Activated T-cell treated with anti-CD3 and anti-CD28 coated beads, Interleukin-2, amount 50 U/mL, for 24 hours (primary cell): ENCODE measurements at regions not wholly inside any gene's neighbourhood (a gene's known extent, or its start where the extent isn't known, plus 50 kb on each side); places are given as distances from the start of the nearest gene placed in this dataset.
"Not testable (repeated sequence)": the region's sequence is repeated elsewhere in the genome, so short reads cannot be mapped to it uniquely, and the experiment has no call there.

ENCODE experiments used
- DNase-seq: peaks from one replicate; pipeline ENCODE4 v3.0.0-alpha.2; 2020
- H3K27ac Mint-ChIP-seq: 2 replicates; pipeline ENCODE4 v1.8.0; 2020; ENCODE audit warnings: mild to moderate bottlenecking, mixed read lengths
- H3K27me3 Mint-ChIP-seq: 2 replicates; pipeline ENCODE4 v1.8.0; 2020; ENCODE audit warnings: mixed read lengths
- H3K36me3 Mint-ChIP-seq: 2 replicates; pipeline ENCODE4 v1.8.0; 2020; ENCODE audit warnings: low read depth, mixed read lengths
- H3K4me1 Mint-ChIP-seq: 2 replicates; pipeline ENCODE4 v1.8.0; 2020; ENCODE audit warnings: low read depth, mixed read lengths
- H3K4me3 Mint-ChIP-seq: 2 replicates; pipeline ENCODE4 v1.8.0; 2020; ENCODE audit warnings: mild to moderate bottlenecking, moderate library complexity, mixed read lengths
- H3K9me3 Mint-ChIP-seq: 2 replicates; pipeline ENCODE4 v1.8.0; 2020; ENCODE audit warnings: mixed read lengths

- Mint-ChIP-seq H3K4me1 (no peaks in the 10 kb centered on the region), H3K27ac (no peak overlapping the region), H3K36me3 (no peaks in the 10 kb centered on the region), H3K4me3 (no peak overlapping the region), H3K27me3 (no peaks in the 10 kb centered on the region), H3K9me3 (no peaks in the 10 kb centered on the region)
- DNase-seq: no peak
Observed at GRCh38 chr21:20902998-20903397, 95.2 kb upstream of the NCAM2 start.

- H3K9me3 Mint-ChIP-seq, H3K27ac Mint-ChIP-seq, H3K4me1 Mint-ChIP-seq, DNase-seq, H3K4me3 Mint-ChIP-seq, H3K27me3 Mint-ChIP-seq, H3K36me3 Mint-ChIP-seq: not testable (repeated sequence)
Observed at GRCh38 chr21:20927555-20927954, 70.7 kb upstream of the NCAM2 start.

- no peaks in the 10 kb centered on the region for H3K9me3 Mint-ChIP-seq
- H3K36me3 Mint-ChIP-seq: no peaks in the 10 kb centered on the region
Observed at GRCh38 chr21:20942523-20942922, 55.7 kb upstream of the NCAM2 start.

GRCh38 chr21:20943561-20943997 lies 54.6 kb upstream of the NCAM2 start:
- H3K27ac Mint-ChIP-seq: no peak overlapping the region
- no peak for DNase-seq
- no peaks in the 10 kb centered on the region for H3K9me3 Mint-ChIP-seq
- no peaks in the 10 kb centered on the region for H3K27me3 Mint-ChIP-seq
- no peak overlapping the region for H3K4me3 Mint-ChIP-seq
- H3K36me3 Mint-ChIP-seq: no peaks in the 10 kb centered on the region
- no peaks in the 10 kb centered on the region for H3K4me1 Mint-ChIP-seq

More at GRCh38 chr21:20942523-20942922, 55.7 kb upstream of the NCAM2 start:
- Mint-ChIP-seq H3K4me3 (no peak overlapping the region), H3K27me3 (no peaks in the 10 kb centered on the region), H3K27ac (no peak overlapping the region), H3K4me1 (no peaks in the 10 kb centered on the region)
- DNase-seq: no peak

- Mint-ChIP-seq H3K36me3 (no peaks in the 10 kb centered on the region), H3K4me3 (no peak overlapping the region), H3K27ac (no peak overlapping the region), H3K9me3 (no peaks in the 10 kb centered on the region), H3K4me1 (no peaks in the 10 kb centered on the region), H3K27me3 (no peaks in the 10 kb centered on the region)
- no peak for DNase-seq
Observed at GRCh38 chr21:20944139-20944538, 54.1 kb upstream of the NCAM2 start.

- Mint-ChIP-seq H3K4me3 (no peak overlapping the region), H3K27me3 (no peaks in the 10 kb centered on the region), H3K9me3 (no peaks in the 10 kb centered on the region), H3K4me1 (no peaks in the 10 kb centered on the region), H3K36me3 (no peaks in the 10 kb centered on the region), H3K27ac (no peak overlapping the region)
- no peak for DNase-seq
Observed at GRCh38 chr21:20946701-20947100, 51.5 kb upstream of the NCAM2 start.
